ENCODE measurements at regions not wholly inside any gene's neighbourhood (a gene's known extent, or its start where the extent isn't known, plus 50 kb on each side); places are given as distances from the start of the nearest gene placed in this dataset.

GRCh38 chr2:2771721-2772411 lies 440.8 kb upstream of the MYT1L start:
- no peak overlapping the region for H3K27ac ChIP-seq
- H3K36me3 ChIP-seq = no peaks in the 10 kb centered on the region
- DNase-seq = no peak
- TF ChIP-seq, protein P1, sequence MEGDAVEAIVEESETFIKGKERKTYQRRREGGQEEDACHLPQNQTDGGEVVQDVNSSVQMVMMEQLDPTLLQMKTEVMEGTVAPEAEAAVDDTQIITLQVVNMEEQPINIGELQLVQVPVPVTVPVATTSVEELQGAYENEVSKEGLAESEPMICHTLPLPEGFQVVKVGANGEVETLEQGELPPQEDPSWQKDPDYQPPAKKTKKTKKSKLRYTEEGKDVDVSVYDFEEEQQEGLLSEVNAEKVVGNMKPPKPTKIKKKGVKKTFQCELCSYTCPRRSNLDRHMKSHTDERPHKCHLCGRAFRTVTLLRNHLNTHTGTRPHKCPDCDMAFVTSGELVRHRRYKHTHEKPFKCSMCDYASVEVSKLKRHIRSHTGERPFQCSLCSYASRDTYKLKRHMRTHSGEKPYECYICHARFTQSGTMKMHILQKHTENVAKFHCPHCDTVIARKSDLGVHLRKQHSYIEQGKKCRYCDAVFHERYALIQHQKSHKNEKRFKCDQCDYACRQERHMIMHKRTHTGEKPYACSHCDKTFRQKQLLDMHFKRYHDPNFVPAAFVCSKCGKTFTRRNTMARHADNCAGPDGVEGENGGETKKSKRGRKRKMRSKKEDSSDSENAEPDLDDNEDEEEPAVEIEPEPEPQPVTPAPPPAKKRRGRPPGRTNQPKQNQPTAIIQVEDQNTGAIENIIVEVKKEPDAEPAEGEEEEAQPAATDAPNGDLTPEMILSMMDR (IDR thresholded peaks at IDR 0.05; ENCODE audit: low read depth, low read length) = no peak
- no peaks in the 10 kb centered on the region for H3K27me3 ChIP-seq (ENCODE audit: insufficient read depth, low read depth, severe bottlenecking)
- peaks cover 6% of the 10 kb centered on the region for H3K9me3 ChIP-seq (ENCODE audit: severe bottlenecking)
- H3K4me3 ChIP-seq (ENCODE audit: low read depth, low read length) = no peak overlapping the region

DNA sequence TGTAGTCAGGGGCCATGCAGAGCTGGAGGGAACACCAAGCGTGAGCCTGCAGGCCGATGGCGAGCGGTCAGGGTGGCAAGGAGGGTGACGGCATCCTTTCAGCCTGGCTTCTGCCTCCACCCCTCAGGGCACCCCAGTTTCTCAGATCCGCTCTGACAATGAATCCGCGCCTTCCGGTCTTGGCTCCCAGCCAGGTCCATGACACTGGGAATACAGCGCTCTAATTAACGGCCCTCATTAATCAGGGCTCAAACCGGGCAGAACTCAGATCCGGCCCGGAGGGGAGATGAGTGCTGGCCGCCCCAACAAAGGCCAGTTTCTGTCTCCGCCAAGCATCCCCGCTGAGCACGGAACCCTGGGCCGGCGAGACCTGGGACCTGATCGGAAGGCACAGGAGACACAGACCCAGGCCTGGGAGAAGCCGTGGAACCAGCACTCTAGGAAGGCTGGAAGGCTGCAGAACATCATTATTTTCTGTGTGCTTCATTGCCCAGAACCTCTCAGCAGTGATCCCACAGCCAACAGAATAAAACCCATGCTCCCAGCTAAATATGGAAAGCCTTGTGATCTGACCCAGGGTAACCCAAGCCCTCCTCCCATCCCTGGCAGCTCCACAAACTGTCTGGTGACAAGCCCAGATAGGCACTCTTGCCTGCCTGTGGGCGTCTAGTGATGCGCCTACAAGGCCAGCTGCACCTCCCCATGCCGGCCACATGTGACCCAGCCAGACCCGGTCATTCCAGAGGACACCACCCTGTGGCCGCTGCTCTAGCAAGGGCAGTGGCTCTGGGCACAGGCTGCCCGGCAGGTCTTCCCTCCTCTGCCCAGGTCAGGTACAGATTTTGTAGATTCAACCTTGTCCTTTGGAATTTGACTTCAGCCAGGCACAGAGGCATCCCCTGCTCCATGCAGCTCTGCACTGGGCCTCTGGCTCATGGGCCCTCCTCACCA lies 438.7 kb upstream of the MYT1L start:
- TF ChIP-seq, protein P1 (IDR thresholded peaks at IDR 0.05; ENCODE audit: low read depth, low read length) = no peak
- DNase-seq = no peak
- peaks cover 2% of the 10 kb centered on the region for H3K9me3 ChIP-seq (ENCODE audit: severe bottlenecking)
- H3K27me3 ChIP-seq (ENCODE audit: insufficient read depth, low read depth, severe bottlenecking) = no peaks in the 10 kb centered on the region
- no peak overlapping the region for H3K27ac ChIP-seq
- no peaks in the 10 kb centered on the region for H3K36me3 ChIP-seq
- no peak overlapping the region for H3K4me3 ChIP-seq (ENCODE audit: low read depth, low read length)

- Histone ChIP-seq H3K27ac (no peak overlapping the region), H3K27me3 (ENCODE audit: insufficient read depth, low read depth, severe bottlenecking) (no peaks in the 10 kb centered on the region), H3K4me3 (ENCODE audit: low read depth, low read length) (no peak overlapping the region), H3K36me3 (no peaks in the 10 kb centered on the region), H3K9me3 (ENCODE audit: severe bottlenecking) (peaks cover 2% of the 10 kb centered on the region)
- DNase-seq = no peak
- TF ChIP-seq, protein P1 (IDR thresholded peaks at IDR 0.05; ENCODE audit: low read depth, low read length) = no peak
Measured at GRCh38 chr2:2768476-2768875, 437.4 kb upstream of the MYT1L start.

- Histone ChIP-seq H3K36me3 (no peaks in the 10 kb centered on the region), H3K27ac (no peak overlapping the region), H3K4me3 (ENCODE audit: low read depth, low read length) (no peak overlapping the region), H3K9me3 (ENCODE audit: severe bottlenecking) (no peaks in the 10 kb centered on the region), H3K27me3 (ENCODE audit: insufficient read depth, low read depth, severe bottlenecking) (no peaks in the 10 kb centered on the region)
- no peak for DNase-seq
- TF ChIP-seq, protein P1 (IDR thresholded peaks at IDR 0.05; ENCODE audit: low read depth, low read length) = no peak
Measured at GRCh38 chr2:2767837-2768236, 436.8 kb upstream of the MYT1L start.

- Histone ChIP-seq H3K36me3 (no peaks in the 10 kb centered on the region), H3K4me3 (ENCODE audit: low read depth, low read length) (no peak overlapping the region), H3K27ac (no peak overlapping the region), H3K9me3 (ENCODE audit: severe bottlenecking) (peaks cover 3% of the 10 kb centered on the region), H3K27me3 (ENCODE audit: insufficient read depth, low read depth, severe bottlenecking) (no peaks in the 10 kb centered on the region)
- no peak for DNase-seq
- TF ChIP-seq, protein P1 (IDR thresholded peaks at IDR 0.05; ENCODE audit: low read depth, low read length) = no peak
Measured at GRCh38 chr2:2765839-2766495, 434.9 kb upstream of the MYT1L start.

Data from WERI-Rb-1 (cell line).